Adrenal gland (tissue), 9 donors: ENCODE measurements at regions not wholly inside any gene's neighbourhood (a gene's known extent, or its start where the extent isn't known, plus 50 kb on each side); places are given as distances from the start of the nearest gene placed in this dataset.

Experiments used
- DNase-seq, 7 donors: peaks; one replicate each; pipeline ENCODE4 v3.0.0-alpha.2; 2019 to 2020
- H3K27ac ChIP-seq, 5 donors: fragments of 200-600 bp; sonication (generic) in 4 of 5; 1 replicate in 3 of 5; 2 replicates in 2 of 5; pipeline versions ENCODE4 v1.5.1 to v1.8.0; 2016 to 2020; ENCODE audit warnings: mild to moderate bottlenecking in 1 of 5
- H3K27me3 ChIP-seq: fragments of 200-600 bp; 2 replicates; pipeline ENCODE4 v1.8.0; 2021
- H3K36me3 ChIP-seq, 2 donors: fragments of 200-600 bp; replicated peaks in 1 of 2; 1 replicate in 1 of 2; 2 replicates in 1 of 2; pipeline versions ENCODE4 v1.5.1 to v1.8.0; 2018 to 2022
- H3K4me1 ChIP-seq, 2 donors: fragments of 200-600 bp; replicated peaks in 1 of 2; 1 replicate in 1 of 2; 2 replicates in 1 of 2; pipeline versions ENCODE4 v1.5.1 to v1.8.0; 2018 to 2021
- H3K4me3 ChIP-seq, 4 donors: fragments of 200-600 bp; sonication (generic) in 3 of 4; one replicate each; pipeline ENCODE4 v1.5.1; 2016 to 2018
- H3K9me3 ChIP-seq, 3 donors: fragments of 200-600 bp; sonication (generic) in 1 of 3; replicated peaks in 1 of 3; 1 replicate in 2 of 3; 2 replicates in 1 of 3; pipeline versions ENCODE4 v1.5.1 to v1.8.0; 2016 to 2021
- POLR2A ChIP-seq, 2 donors: fragments of 450-650 bp; IDR thresholded peaks; one replicate each; pipeline ENCODE4 v1.6.1; 2017; ENCODE audit warnings: antibody characterized with exemption in 2 of 2, mild to moderate bottlenecking in 2 of 2, moderate library complexity in 1 of 2
- WGBS, 4 donors: extraction: QIAGEN DNeasy Blood & Tissue Kit in 2 of 4; methylation state at CpG; one replicate each; pipeline versions ENCODE4 v1.1.5 to v1.1.7; 2013 to 2017; 5-methylcytosine and 5-hydroxymethylcytosine counted together
- intact Hi-C, 2 donors: fragments of 100-400 bp; cut with DNase I; formaldehyde crosslinking; loops; one replicate each; pipeline versions ENCODE4 v1.14.1 to v1.15.0; 2022 to 2023
- TF ChIP-seq, protein P1 (sequence below), 6 experiments: fragments of 450-650 bp in 4 of 6; fragments of 200-600 bp in 2 of 6; sonication (generic) in 1 of 6; IDR thresholded peaks; 1 replicate in 5 of 6; 2 replicates in 1 of 6; pipeline versions ENCODE4 v1.5.1 to v1.8.0; 2016 to 2021; ENCODE audit warnings: antibody characterized with exemption in 6 of 6, mild to moderate bottlenecking in 2 of 6, moderate library complexity in 1 of 6
- donor health status: healthy with polysubstance abuse.
- donor health status: Bipolar disorder and iron deficiency.
- donor health status: DM: yes; HTN: yes; CAD: no.
- donor health status: DM: no; HTN: no; CAD: no.
- donor health status: DM: no; HTN: no; CAD: no.

DNA sequence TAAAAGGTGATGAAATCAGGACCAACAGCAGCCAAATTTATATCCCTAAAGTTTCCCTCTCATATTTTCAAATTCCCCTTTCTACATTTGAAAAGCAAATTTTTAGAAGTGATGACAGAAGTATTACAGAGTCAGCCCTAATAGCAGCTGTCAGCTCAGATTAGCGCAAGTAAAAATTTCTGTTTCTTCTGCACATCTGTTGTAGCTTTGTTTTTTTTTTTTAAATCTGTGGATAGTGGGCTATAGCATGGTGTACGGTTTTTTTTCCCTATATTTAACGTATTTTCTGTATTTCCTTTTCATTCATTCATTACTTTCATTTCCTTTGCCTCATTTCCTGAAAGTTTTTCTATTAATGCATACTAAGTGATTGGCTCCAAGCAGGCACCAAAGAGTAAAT is 99.1 kb downstream of the MACIR start:
- H3K27me3 ChIP-seq = no peaks in the 10 kb centered on the region
- intact Hi-C loops = no loop called here
- H3K4me3 ChIP-seq = no peak overlapping the region
- WGBS, 4 donors = 68 to 83% (median 74%) methylated on average over 3 of the region's 3 CpGs
- H3K36me3 ChIP-seq = no peaks in the 10 kb centered on the region
- no peaks in the 10 kb centered on the region for H3K9me3 ChIP-seq
- H3K27ac ChIP-seq = no peak overlapping the region
- H3K4me1 ChIP-seq = no peaks in the 10 kb centered on the region
- TF ChIP-seq, protein P1, sequence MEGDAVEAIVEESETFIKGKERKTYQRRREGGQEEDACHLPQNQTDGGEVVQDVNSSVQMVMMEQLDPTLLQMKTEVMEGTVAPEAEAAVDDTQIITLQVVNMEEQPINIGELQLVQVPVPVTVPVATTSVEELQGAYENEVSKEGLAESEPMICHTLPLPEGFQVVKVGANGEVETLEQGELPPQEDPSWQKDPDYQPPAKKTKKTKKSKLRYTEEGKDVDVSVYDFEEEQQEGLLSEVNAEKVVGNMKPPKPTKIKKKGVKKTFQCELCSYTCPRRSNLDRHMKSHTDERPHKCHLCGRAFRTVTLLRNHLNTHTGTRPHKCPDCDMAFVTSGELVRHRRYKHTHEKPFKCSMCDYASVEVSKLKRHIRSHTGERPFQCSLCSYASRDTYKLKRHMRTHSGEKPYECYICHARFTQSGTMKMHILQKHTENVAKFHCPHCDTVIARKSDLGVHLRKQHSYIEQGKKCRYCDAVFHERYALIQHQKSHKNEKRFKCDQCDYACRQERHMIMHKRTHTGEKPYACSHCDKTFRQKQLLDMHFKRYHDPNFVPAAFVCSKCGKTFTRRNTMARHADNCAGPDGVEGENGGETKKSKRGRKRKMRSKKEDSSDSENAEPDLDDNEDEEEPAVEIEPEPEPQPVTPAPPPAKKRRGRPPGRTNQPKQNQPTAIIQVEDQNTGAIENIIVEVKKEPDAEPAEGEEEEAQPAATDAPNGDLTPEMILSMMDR (IDR thresholded peaks at IDR 0.05) = no peak
- no peak for TF ChIP-seq POLR2A (IDR thresholded peaks at IDR 0.05)
- no peak for DNase-seq

DNA sequence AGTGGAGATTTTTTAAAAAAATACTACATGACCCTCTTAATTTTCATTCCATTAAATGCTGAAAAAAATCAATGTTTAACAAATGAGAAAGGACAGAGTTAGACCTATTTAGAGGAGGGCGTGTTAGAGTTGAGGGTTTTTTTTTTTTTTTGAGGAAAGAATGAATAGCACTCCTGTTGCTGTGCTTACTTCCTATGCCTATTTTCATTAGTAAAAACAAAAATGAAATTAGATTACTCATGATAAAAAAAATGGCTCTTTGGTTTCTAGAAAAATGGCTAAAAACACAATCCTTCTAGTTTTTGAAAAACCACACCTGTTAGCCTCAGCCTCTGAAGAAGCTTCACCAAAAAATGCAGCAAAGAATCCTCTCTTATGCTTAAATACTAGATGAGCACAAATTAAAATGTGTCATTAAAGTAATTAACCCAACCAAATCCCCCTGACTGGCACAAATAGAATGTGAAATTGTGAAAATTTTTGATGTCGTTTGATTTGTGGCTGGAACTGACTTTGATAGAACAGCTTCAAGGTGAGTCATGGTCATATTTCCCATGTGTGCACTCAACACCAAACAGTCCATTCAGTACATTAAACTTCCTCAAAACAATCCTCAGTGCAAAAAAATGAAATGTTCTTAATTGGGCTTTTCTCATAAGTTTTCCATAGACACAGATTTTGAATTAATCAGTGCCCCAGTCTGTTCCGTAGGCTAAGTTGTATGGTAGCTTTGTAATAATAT is 98.0 kb downstream of the MACIR start:
- Histone ChIP-seq H3K9me3 (no peaks in the 10 kb centered on the region), H3K27ac (no peak overlapping the region), H3K27me3 (no peaks in the 10 kb centered on the region), H3K36me3 (no peaks in the 10 kb centered on the region), H3K4me1 (no peaks in the 10 kb centered on the region), H3K4me3 (no peak overlapping the region)
- 79 to 85% (median 81%) methylated on average over 3 of the region's 3 CpGs for WGBS, 4 donors
- intact Hi-C loops = no loop called here
- no peak for DNase-seq
- TF ChIP-seq, protein P1 (IDR thresholded peaks at IDR 0.05) = no peak
- no peak for TF ChIP-seq POLR2A (IDR thresholded peaks at IDR 0.05)

DNA sequence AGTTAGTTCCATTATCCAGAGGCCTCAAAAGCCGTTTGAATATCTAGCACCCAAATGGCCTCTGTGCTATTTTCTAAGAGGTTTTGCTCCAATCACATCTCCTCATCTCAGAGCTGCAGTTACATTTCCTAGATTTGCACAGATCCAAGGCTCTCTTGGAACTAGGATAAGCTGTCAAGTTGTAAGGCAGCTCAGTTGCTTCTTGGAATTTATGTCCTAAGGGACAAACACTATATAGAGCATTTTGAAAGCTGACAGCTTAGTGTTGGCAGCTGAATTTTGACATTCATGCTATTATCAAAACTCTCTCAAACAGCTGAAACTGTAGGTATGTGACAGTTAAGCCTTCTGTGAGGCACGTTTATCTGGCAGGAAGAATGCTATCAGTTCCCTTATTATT is 97.0 kb downstream of the MACIR start:
- DNase-seq = no peak
- no peaks in the 10 kb centered on the region for H3K4me1 ChIP-seq
- no peak overlapping the region for H3K4me3 ChIP-seq
- H3K27ac ChIP-seq = no peak overlapping the region
- WGBS, 4 donors = 16 to 25% (median 19%) methylated on average over 2 of the region's 2 CpGs
- no peak for TF ChIP-seq POLR2A (IDR thresholded peaks at IDR 0.05)
- TF ChIP-seq, protein P1 (IDR thresholded peaks at IDR 0.05) = no peak
- H3K27me3 ChIP-seq = no peaks in the 10 kb centered on the region
- no peaks in the 10 kb centered on the region for H3K9me3 ChIP-seq
- intact Hi-C loops = no loop called here
- no peaks in the 10 kb centered on the region for H3K36me3 ChIP-seq

DNA sequence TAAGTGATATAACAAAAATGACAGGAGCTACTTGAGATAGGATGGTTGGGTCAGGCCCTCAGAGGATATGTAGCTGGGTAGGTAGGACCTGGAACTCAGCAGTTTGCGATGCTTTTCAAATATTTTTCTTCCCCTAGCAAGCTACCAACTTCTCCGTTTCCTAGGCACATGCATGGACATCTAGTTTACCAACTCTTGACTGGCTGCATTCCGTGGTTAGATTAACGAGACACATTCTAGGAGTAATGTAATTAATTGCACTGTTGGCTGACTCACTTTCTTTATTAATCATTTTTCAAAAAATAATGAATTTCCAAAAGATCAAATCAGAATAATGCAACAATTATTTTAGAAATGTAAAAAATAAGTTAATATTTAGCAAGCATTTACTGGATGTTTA is 95.9 kb downstream of the MACIR start:
- 86 to 91% (median 90%) methylated on average over 4 of the region's 4 CpGs for WGBS, 4 donors
- TF ChIP-seq, protein P1 (IDR thresholded peaks at IDR 0.05) = no peak
- intact Hi-C loops = no loop called here
- Histone ChIP-seq H3K4me3 (no peak overlapping the region), H3K4me1 (no peaks in the 10 kb centered on the region), H3K9me3 (no peaks in the 10 kb centered on the region), H3K27me3 (no peaks in the 10 kb centered on the region), H3K27ac (no peak overlapping the region), H3K36me3 (no peaks in the 10 kb centered on the region)
- no peak for DNase-seq
